Activated naive CD4-positive, alpha-beta T cell treated with anti-CD3 and anti-CD28 coated beads for 36 hours (primary cell): ENCODE measurements at regions not wholly inside any gene's neighbourhood (a gene's known extent, or its start where the extent isn't known, plus 50 kb on each side); places are given as distances from the start of the nearest gene placed in this dataset.
A peak's percentile ranks its signal among the peaks of the same experiment; 100 is the strongest.
"Not testable (repeated sequence)": the region's sequence is repeated elsewhere in the genome, so short reads cannot be mapped to it uniquely, and the experiment has no call there.

ENCODE experiments used
- CTCF ChIA-PET: fragments of 350-600 bp; sonication (Branson Sonifier 250); formaldehyde crosslinking; loops from one replicate; lab custom pipeline; 2021; ENCODE audit warnings: antibody characterized with exemption; lab: Charles Lee
- DNase-seq: peaks from one replicate; pipeline ENCODE4 v3.0.0-alpha.2; 2020
- H3K27ac Mint-ChIP-seq: one replicate; pipeline ENCODE4 v1.8.0; 2021; ENCODE audit warnings: mild to moderate bottlenecking, mixed read lengths
- H3K27me3 Mint-ChIP-seq: one replicate; pipeline ENCODE4 v1.8.0; 2021; ENCODE audit warnings: low read depth, mixed read lengths
- H3K36me3 Mint-ChIP-seq: one replicate; pipeline ENCODE4 v1.8.0; 2021; ENCODE audit warnings: low read depth, mixed read lengths
- H3K4me1 Mint-ChIP-seq: one replicate; pipeline ENCODE4 v1.8.0; 2021; ENCODE audit warnings: low read depth, mixed read lengths
- H3K4me3 Mint-ChIP-seq: one replicate; pipeline ENCODE4 v1.8.0; 2021; ENCODE audit warnings: mild to moderate bottlenecking, moderate library complexity, mixed read lengths
- H3K9me3 Mint-ChIP-seq: one replicate; pipeline ENCODE4 v1.8.0; 2021; ENCODE audit warnings: mixed read lengths
- intact Hi-C: fragments of 100-400 bp; cut with micrococcal nuclease; formaldehyde crosslinking; loops from one replicate; pipeline ENCODE4 v1.15.1; 2023

- CTCF ChIA-PET = no interaction called here
These were observed 473.1 kb downstream of the ATP23 start for GRCh38 chr12:58414398-58414871.

GRCh38 chr12:58415716-58416115, 474.3 kb downstream of the ATP23 start:
- CTCF ChIA-PET = no interaction called here
- H3K36me3 Mint-ChIP-seq = no peaks in the 10 kb centered on the region
- no peak overlapping the region for H3K27ac Mint-ChIP-seq
- H3K4me1 Mint-ChIP-seq = no peaks in the 10 kb centered on the region
- no peak for DNase-seq
- intact Hi-C loops = no loop called here
- H3K4me3 Mint-ChIP-seq = no peak overlapping the region
- H3K27me3 Mint-ChIP-seq = no peaks in the 10 kb centered on the region
- H3K9me3 Mint-ChIP-seq = no peaks in the 10 kb centered on the region

More at GRCh38 chr12:58414398-58414871, 473.1 kb downstream of the ATP23 start:
- no peak overlapping the region for H3K4me3 Mint-ChIP-seq
- H3K27me3 Mint-ChIP-seq = no peaks in the 10 kb centered on the region
- no peaks in the 10 kb centered on the region for H3K36me3 Mint-ChIP-seq
- H3K9me3 Mint-ChIP-seq = no peaks in the 10 kb centered on the region
- no peak overlapping the region for H3K27ac Mint-ChIP-seq
- DNase-seq = no peak
- no peaks in the 10 kb centered on the region for H3K4me1 Mint-ChIP-seq
- intact Hi-C loops = no loop called here

- H3K27me3 Mint-ChIP-seq = no peaks in the 10 kb centered on the region
- no peak for DNase-seq
- H3K27ac Mint-ChIP-seq = no peak overlapping the region
- intact Hi-C loops = no loop called here
- no peaks in the 10 kb centered on the region for H3K9me3 Mint-ChIP-seq
- H3K36me3 Mint-ChIP-seq = no peaks in the 10 kb centered on the region
- H3K4me1 Mint-ChIP-seq = no peaks in the 10 kb centered on the region
- H3K4me3 Mint-ChIP-seq = no peak overlapping the region
- CTCF ChIA-PET = no interaction called here
These were observed 474.9 kb downstream of the ATP23 start for GRCh38 chr12:58416236-58416635.

- H3K4me3 Mint-ChIP-seq = no peak overlapping the region
These were observed 477.9 kb downstream of the ATP23 start for GRCh38 chr12:58419196-58419760.

GRCh38 chr12:58419905-58420304, 478.5 kb downstream of the ATP23 start:
- no peaks in the 10 kb centered on the region for H3K9me3 Mint-ChIP-seq
- intact Hi-C loops = no loop called here

More at GRCh38 chr12:58419196-58419760, 477.9 kb downstream of the ATP23 start:
- H3K27me3 Mint-ChIP-seq = peaks cover 6% of the 10 kb centered on the region
- CTCF ChIA-PET = no interaction called here
- H3K27ac Mint-ChIP-seq = no peak overlapping the region
- no peaks in the 10 kb centered on the region for H3K9me3 Mint-ChIP-seq
- intact Hi-C loops = no loop called here
- no peaks in the 10 kb centered on the region for H3K4me1 Mint-ChIP-seq
- no peaks in the 10 kb centered on the region for H3K36me3 Mint-ChIP-seq
- no peak for DNase-seq

GRCh38 chr12:58420503-58420902, 479.1 kb downstream of the ATP23 start:
- no peaks in the 10 kb centered on the region for H3K9me3 Mint-ChIP-seq
- peaks cover 6% of the 10 kb centered on the region for H3K27me3 Mint-ChIP-seq
- H3K4me1 Mint-ChIP-seq = peaks cover 4% of the 10 kb centered on the region
- H3K27ac Mint-ChIP-seq = no peak overlapping the region
- no peak overlapping the region for H3K4me3 Mint-ChIP-seq
- no peak for DNase-seq
- no peaks in the 10 kb centered on the region for H3K36me3 Mint-ChIP-seq
- CTCF ChIA-PET = no interaction called here
- intact Hi-C loops = no loop called here

More at GRCh38 chr12:58419905-58420304, 478.5 kb downstream of the ATP23 start:
- CTCF ChIA-PET = no interaction called here
- no peak for DNase-seq
- no peaks in the 10 kb centered on the region for H3K4me1 Mint-ChIP-seq
- H3K4me3 Mint-ChIP-seq = no peak overlapping the region
- H3K36me3 Mint-ChIP-seq = no peaks in the 10 kb centered on the region
- peaks cover 6% of the 10 kb centered on the region for H3K27me3 Mint-ChIP-seq
- no peak overlapping the region for H3K27ac Mint-ChIP-seq

GRCh38 chr12:58421990-58422389, 480.6 kb downstream of the ATP23 start:
- H3K4me1 Mint-ChIP-seq = peaks cover 9% of the 10 kb centered on the region
- intact Hi-C loops = no loop called here
- H3K27ac Mint-ChIP-seq = no peak overlapping the region

GRCh38 chr12:58424735-58425392, 483.5 kb downstream of the ATP23 start:
- no peak for DNase-seq
- no peak overlapping the region for H3K4me3 Mint-ChIP-seq
- intact Hi-C loops = no loop called here
- peaks cover 9% of the 10 kb centered on the region for H3K4me1 Mint-ChIP-seq
- CTCF ChIA-PET = interaction anchor here (0.6 kb wide), 1 partner anchor 250 kb away, joined by 3 read pairs; no protein-coding TSS in a partner anchor
- H3K36me3 Mint-ChIP-seq = no peaks in the 10 kb centered on the region
- H3K9me3 Mint-ChIP-seq = no peaks in the 10 kb centered on the region
- H3K27ac Mint-ChIP-seq = no peak overlapping the region
- peaks cover 6% of the 10 kb centered on the region for H3K27me3 Mint-ChIP-seq

More at GRCh38 chr12:58421990-58422389, 480.6 kb downstream of the ATP23 start:
- CTCF ChIA-PET = no interaction called here
- H3K27me3 Mint-ChIP-seq = peaks cover 6% of the 10 kb centered on the region
- no peaks in the 10 kb centered on the region for H3K9me3 Mint-ChIP-seq
- H3K4me3 Mint-ChIP-seq = no peak overlapping the region
- DNase-seq = no peak
- H3K36me3 Mint-ChIP-seq = no peaks in the 10 kb centered on the region

GRCh38 chr12:58425481-58426392, 484.4 kb downstream of the ATP23 start:
- intact Hi-C loops = no loop called here
- CTCF ChIA-PET = interaction anchor here (0.6 to 1.2 kb wide), 2 partner anchors 31 to 251 kb away, joined by 3 to 5 read pairs; no protein-coding TSS in a partner anchor
- peaks cover 6% of the 10 kb centered on the region for H3K27me3 Mint-ChIP-seq
- peaks cover 9% of the 10 kb centered on the region for H3K4me1 Mint-ChIP-seq
- no peaks in the 10 kb centered on the region for H3K9me3 Mint-ChIP-seq
- peak; percentile 21 for DNase-seq
- H3K4me3 Mint-ChIP-seq = no peak overlapping the region
- no peak overlapping the region for H3K27ac Mint-ChIP-seq
- H3K36me3 Mint-ChIP-seq = no peaks in the 10 kb centered on the region

- H3K4me3 Mint-ChIP-seq, DNase-seq, intact Hi-C loops, H3K36me3 Mint-ChIP-seq, H3K27ac Mint-ChIP-seq, H3K27me3 Mint-ChIP-seq, H3K4me1 Mint-ChIP-seq, H3K9me3 Mint-ChIP-seq: not testable (repeated sequence)
- CTCF ChIA-PET = interaction anchor here (1.2 kb wide), 1 partner anchor 32 kb away, joined by 5 read pairs; no protein-coding TSS in a partner anchor
These were observed 485.1 kb downstream of the ATP23 start for GRCh38 chr12:58426437-58426836.

- CTCF ChIA-PET = interaction anchor here (0.6 kb wide), 1 partner anchor 229 kb away, joined by 3 read pairs; no protein-coding TSS in a partner anchor
- no peak overlapping the region for H3K4me3 Mint-ChIP-seq
- intact Hi-C loops = no loop called here
- no peak for DNase-seq
- no peaks in the 10 kb centered on the region for H3K36me3 Mint-ChIP-seq
- peaks cover 3% of the 10 kb centered on the region for H3K27me3 Mint-ChIP-seq
- H3K4me1 Mint-ChIP-seq = no peaks in the 10 kb centered on the region
- H3K9me3 Mint-ChIP-seq = peaks cover 1% of the 10 kb centered on the region
- H3K27ac Mint-ChIP-seq = no peak overlapping the region
These were observed 486.3 kb downstream of the LRIG3 start for GRCh38 chr12:58433959-58434358.

GRCh38 chr12:58434726-58435125, 485.6 kb downstream of the LRIG3 start:
- Mint-ChIP-seq H3K4me3 (no peak overlapping the region), H3K4me1 (no peaks in the 10 kb centered on the region), H3K27ac (no peak overlapping the region), H3K27me3 (peaks cover 3% of the 10 kb centered on the region), H3K36me3 (no peaks in the 10 kb centered on the region), H3K9me3 (peaks cover 1% of the 10 kb centered on the region)
- no peak for DNase-seq
- intact Hi-C loops = no loop called here
- CTCF ChIA-PET = no interaction called here
